EL (cell line): ENCODE measurements at regions not wholly inside any gene's neighbourhood (a gene's known extent, or its start where the extent isn't known, plus 50 kb on each side); places are given as distances from the start of the nearest gene placed in this dataset.
"Not testable (repeated sequence)": the region's sequence is repeated elsewhere in the genome, so short reads cannot be mapped to it uniquely, and the experiment has no call there.

Experiments
- DNase-seq: peaks from one replicate; pipeline ENCODE4 v3.0.0-alpha.2; 2016

DNA sequence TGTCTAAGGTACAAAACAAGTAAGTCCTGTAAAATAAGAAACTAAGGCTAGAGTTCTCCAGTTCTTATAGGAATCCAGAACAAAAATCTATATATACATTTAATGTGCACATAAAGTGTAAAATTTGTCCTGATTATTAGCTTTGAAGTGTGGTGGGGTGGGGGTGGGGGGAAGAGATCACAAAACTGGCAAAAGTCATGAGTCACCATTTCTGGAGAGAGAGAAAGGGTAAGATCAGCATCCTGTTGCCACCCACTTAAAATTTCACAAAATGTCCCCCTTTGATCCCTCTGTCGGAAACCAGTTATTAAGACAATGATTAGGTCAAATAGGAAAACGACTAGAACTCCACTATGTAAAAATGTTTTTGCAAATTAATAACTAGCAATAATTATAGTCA, 482.0 kb upstream of the POU3F2 start:
- DNase-seq, result no peak

DNA sequence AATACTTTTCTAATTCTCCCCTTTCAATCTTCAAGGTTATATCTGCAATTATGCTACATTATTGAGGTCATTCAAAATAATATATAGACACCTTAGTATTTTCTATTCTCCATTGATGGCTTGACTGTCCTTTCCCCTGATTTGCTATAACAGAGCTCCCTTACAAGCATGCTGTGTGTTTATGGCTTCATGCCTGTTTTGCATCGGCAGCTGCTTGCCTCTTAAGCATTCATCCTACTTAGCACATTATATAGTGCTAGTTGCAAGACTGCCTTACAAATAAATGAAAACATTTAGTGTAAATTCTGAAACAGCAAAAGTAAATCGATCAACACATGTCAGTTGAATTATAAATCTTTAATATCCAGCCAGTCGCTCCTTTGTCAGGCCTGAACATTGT, 476.2 kb upstream of the POU3F2 start:
- DNase-seq, result no peak

- no peak for DNase-seq
Observed at GRCh38 chr6:98366371-98366770, 468.0 kb upstream of the POU3F2 start.

DNA sequence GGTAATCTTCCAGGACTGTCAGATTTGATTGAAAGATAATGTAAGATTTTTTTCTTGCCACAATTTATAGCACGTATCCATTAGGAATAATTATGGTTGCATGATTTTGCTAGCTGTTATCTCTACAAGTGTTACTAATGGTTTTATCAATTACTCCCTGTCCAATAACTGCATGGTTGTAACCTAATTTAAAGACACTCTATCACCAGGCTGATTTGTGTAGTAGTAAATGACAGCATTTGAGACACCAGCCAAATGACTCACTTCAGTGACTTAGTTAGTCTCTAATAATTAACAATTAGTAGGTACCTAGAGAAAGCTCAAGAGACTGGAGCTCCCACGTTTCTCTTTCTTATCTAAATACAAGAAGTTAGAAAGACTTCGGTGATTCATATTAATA, 453.8 kb upstream of the POU3F2 start:
- no peak for DNase-seq

DNA sequence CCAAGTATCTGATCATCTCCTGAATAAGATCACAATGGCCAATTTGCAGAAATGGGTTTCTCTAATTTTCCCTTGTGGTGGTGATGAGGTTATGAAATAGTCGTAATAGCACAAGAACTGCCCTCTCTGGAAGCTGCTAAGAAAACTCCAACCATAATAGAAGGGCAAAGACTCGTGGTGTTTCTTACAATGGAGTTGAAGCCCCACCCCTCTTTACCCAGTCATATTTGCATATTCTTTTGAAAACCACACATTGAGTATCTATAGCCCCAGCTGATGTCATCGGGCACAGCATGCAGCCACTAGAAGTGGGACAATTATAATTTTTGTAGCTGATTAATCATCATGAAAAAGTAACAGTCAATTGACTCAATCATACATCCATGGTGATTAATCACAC, 452.1 kb upstream of the POU3F2 start:
- no peak for DNase-seq

DNA sequence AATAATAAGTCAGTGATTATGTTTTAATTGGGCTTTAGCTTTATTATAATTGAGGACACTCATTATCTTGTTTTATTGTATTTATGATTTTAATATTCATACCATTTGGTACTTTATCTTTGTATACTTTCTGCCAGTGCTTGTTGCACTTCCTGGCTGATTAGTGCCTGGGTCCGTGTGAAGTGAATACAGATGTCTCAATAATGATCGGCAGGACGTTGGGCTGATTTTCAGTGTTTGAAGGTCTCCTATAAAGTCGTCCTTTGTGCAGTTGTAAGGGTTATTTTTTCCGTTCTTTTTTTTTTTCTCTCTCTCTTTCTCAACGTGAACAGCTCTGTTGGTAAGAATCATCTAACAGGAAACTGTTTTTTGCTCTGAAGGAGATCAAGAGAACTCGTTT, 450.0 kb upstream of the POU3F2 start:
- DNase-seq, result no peak

DNA sequence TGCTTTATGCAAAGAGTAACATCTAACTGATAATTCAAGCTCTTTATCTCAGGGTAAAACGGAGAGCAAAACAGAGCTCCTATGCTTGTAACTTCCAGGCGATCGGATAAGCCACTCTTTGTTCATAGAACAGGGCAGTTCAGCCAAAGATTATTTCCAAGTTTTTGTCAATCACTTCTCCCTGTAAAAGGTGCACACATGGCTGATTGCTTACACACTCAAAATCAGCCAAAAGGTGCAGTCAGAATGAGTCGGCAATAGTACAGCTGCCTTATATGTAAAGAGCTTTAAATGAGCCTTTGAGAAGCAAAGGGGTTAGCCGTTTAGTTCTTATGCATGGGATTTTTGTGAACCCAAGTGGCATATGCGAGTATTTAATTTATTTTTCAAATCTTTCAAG, 449.6 kb upstream of the POU3F2 start:
- DNase-seq, result no peak

GRCh38 chr6:98395610-98396166, 438.7 kb upstream of the POU3F2 start:
- no peak for DNase-seq

DNA sequence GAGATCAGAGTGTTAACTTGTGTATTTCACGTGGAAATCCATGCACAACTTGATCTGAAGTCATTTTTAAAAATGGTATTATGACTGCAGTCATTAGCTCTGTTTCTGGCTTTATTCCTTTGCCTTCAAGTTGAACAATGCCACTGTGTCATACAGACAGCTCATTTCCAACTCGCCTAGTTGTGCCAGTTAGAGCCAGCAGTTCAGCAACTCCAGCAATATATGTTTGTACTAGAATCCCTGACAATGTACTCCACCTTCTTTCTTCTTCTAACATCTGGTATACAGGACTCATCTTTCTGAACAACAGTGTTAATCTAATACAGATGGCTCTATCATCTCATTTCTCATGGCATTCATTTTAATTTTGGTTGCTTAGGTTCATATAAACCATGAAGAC, 418.3 kb upstream of the POU3F2 start:
- DNase-seq, result no peak

GRCh38 chr6:98416497-98417158, 417.7 kb upstream of the POU3F2 start:
- DNase-seq, result not testable (repeated sequence)

GRCh38 chr6:98433325-98434056, 400.9 kb upstream of the POU3F2 start:
- DNase-seq, result no peak

DNA sequence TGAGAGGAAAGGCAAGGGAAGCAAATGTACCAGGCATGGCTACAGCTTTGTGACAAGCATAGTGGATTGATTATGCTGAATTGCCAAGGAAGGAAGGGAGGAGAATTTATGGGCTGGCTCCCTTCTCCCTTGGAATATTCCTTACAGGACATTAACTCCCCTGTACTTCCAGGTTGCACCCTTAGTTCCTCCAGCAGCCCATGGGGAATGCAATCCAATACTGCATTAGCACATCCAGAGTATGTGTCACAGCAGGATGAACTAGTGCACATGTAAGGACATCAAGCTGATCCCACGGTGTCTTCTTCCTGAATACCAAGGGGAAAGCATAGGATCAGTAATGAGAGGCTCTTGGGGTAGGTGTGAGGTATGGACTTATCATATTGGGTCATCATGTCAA, 390.7 kb upstream of the POU3F2 start:
- no peak for DNase-seq

DNA sequence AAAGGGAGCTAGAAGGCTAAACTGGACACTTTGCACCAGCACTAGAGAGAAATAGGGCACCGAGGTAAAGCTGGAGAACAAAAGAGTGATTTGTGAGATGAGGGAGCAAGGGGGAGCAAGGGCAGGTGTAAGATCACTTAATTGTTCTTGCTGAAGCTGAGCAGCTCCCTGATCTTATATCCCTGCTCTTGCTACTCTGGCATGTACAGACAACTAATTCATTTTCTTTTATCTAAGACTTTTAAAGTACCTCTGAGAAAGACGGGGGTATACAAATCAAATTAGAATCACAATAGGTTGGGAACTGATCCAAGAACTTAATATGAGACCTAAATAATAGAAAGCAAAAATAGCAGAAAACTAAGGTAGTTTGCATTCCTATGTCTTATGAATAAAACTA, 381.7 kb upstream of the POU3F2 start:
- no peak for DNase-seq

DNA sequence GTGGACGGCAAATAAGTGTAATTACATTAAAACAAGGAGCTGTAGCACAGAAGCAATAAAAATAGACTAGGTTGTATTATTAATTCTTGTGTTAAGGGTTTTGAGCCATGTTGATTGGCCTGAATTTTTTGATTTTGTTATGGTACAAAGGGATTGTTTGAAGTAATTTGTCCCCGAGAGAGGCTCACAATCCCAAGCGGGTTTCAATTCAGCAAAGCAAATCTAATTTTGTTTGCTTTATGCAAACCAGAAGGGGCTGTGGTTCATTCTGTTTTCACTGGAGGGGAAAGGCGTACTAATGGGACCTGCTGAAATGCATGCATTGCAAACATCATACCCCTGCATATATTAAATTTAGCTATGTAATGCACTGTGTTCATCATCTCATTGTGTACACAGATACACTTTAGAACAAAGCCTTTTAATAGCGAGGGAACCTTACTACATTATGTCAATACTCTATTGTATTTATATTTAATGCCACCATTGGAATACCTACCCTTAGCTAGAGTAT, 379.5 kb upstream of the POU3F2 start:
- no peak for DNase-seq

GRCh38 chr6:98458708-98459107, 375.7 kb upstream of the POU3F2 start:
- no peak for DNase-seq

DNA sequence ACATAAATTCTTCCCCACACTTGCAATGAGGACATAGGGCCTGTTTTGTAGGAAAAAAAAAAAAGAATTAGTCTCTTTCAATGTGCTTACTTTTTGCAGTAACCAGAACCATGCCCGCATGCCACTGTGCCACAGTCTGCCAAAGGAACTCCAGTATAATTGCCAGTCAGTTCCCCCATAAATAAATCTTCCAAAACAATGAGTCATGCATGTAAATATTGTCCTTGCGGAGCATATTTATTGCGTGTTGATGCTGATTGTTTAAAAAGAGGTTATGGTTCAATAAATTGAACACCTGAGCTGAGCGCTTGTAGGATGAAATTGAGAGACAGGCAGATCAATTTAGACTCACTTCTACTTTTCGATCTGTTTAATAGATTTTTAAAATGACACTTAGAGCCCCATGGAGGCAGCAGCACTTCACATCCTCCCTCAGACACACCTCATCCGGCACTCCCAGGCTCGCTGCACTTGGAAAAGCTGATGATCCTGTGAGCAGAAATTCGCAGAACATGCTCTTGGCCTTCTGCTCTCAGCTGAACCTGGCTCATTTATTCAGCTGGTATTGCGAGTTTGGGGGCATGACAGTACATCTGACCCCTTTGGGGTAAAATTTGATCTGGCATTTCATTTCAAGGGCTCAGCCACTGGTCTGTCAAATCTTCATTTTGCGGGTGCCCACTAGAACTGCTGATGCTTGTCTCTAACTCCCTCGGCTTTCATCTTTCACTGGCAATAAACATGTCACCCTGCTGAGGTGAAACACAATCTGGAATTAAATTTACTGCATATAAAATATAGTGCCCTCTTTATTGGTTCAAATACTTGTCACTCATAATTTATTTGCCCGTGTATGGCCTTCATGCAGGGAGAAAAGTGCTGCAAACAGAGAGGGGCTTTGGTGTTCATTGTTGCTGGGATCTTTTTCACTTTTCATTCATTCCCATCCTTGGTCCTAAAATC, 371.1 kb upstream of the POU3F2 start:
- DNase-seq, result no peak

DNA sequence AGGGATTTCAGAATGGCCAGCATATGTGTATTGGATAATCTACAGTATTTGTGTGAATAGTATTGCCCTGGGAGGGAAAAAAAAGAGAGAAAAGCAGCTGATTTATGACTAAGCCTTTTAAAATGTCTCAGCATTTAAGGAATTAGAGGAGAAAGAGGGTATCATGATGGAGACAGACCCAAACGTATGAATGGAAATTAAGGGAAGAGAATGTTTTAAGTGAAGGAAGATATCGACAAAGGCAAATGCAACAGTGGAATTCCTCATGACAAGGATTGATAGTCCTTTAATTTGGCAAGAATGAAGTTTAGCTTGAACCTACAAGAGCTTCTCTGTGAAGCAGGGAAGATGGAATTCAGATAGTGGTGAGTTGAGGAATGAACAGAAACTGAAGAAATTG, 367.3 kb upstream of the POU3F2 start:
- DNase-seq, result no peak

GRCh38 chr6:98467902-98468301, 366.5 kb upstream of the POU3F2 start:
- DNase-seq, result no peak

DNA sequence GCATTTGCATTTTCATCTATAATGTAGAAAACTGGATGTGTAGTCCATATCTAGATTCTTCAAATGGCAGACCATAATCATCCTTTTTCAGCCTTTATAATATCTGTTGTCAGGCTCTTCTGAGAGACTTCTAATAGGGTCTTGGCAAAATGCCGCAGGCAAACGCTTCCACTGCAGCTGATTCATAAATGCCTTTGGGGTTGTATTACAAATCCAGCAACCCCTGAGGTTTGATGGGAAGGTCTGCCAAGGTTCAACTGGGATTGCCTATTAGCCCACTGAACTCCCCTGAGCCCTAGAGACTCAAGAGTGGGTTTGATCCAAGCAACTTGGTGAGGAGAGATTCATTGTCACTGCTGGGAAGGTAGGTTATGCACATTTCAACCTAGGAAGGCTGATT, 365.2 kb upstream of the POU3F2 start:
- DNase-seq, result no peak

DNA sequence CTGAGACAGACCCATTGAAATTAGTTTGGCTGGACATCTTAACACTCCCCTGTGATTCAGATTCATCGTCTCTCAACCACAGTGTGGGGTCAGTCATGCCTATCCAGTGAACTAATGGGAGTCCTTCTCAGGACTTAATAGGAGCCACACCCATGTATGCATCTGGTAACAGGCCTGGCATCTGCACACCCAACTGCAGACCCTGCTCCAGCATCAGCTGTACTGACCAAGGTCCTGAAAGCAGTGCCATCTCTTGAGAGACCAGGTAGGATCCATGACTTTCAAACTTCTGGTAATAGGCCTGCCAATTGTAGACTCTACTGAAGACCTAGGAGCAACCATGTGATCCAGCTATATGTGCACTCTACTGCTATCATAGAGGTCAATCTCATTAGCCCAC, 363.6 kb upstream of the POU3F2 start:
- DNase-seq, result no peak

DNA sequence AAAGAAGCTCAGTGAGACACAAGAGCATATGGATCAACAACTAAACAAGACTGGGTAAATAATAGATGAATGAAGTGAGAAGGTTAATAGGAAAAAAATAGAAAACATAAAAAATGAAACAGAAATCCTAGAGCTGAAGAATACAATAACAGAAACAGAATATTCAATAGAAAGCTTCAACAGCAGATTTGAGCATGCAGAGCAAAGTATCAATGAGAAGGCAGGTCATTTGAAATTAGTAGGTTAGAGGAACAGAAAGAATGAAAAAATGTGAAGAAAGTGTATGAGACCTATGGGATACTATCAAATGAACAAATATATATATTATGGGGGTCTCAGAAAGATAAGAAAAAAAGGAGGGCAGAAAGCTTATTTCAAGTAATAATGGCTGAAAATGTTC, 362.9 kb upstream of the POU3F2 start:
- no peak for DNase-seq

DNA sequence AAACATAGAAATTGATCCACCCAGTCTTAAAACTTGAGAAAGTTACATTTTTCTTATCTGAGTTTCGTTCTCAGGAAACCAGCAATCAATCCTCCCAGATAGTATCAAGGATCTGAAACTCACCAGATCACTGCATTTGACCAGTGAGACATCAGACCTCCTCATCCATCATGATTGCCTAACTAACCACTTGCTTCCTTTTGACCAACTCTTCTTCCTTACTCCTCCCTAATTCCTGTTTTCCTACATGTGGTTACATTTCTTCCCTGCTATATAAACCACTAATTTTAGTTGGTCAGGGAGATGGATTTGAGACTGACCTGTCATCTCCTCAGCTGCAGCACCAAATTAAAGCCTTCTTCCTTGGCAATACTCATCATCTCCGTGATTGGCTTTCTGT, 357.1 kb upstream of the POU3F2 start:
- no peak for DNase-seq

DNA sequence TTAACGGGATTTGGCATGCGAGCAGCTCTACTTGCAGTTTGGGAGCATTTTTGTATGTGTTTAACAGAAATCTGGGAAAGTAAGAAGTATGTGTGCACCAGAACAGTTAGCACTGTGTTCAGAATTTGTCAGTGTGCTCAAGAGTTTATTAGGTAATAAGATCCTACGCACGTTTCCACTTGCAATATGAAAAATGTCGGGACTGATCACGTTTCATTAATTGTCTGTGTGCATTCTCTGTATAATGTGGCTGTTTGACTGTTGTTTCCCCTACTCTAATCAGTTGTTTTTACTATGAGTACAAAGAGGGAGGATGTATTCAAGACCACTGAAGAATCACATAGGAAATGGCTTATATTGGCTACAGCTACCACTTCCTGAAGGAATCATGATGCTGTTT, 349.7 kb upstream of the POU3F2 start:
- no peak for DNase-seq
